ENCODE measurements at regions not wholly inside any gene's neighbourhood (a gene's known extent, or its start where the extent isn't known, plus 50 kb on each side); places are given as distances from the start of the nearest gene placed in this dataset.

- no peak for TF ChIP-seq REST (IDR thresholded peaks at IDR 0.05; ENCODE audit: borderline replicate concordance)
- TF ChIP-seq REST (CRISPR knock-in tag; IDR thresholded peaks at IDR 0.05; ENCODE audit: low read depth): no peak
- TF ChIP-seq EWSR1 (IDR thresholded peaks at IDR 0.05; ENCODE audit: borderline replicate concordance, low read depth, partially characterized antibody): no peak
- TF ChIP-seq SAFB2 (IDR thresholded peaks at IDR 0.05; ENCODE audit: borderline replicate concordance, low read depth, low read length, severe bottlenecking): no peak
- TF ChIP-seq NFYB (IDR thresholded peaks at IDR 0.05; ENCODE audit: extremely low read depth, insufficient read length): no peak
- no peak for TF ChIP-seq U2AF2 (optimal IDR thresholded peaks at IDR 0.05; ENCODE audit: low read depth, low read length)
- no peak for TF ChIP-seq MYBL2 (IDR thresholded peaks at IDR 0.05; ENCODE audit: low read depth)
- TF ChIP-seq MYBL2 (CRISPR knock-in tag; IDR thresholded peaks at IDR 0.05; ENCODE audit: borderline replicate concordance): no peak
- no peak for TF ChIP-seq ZBTB8A (IDR thresholded peaks at IDR 0.05; ENCODE audit: partially characterized antibody)
- TF ChIP-seq, protein P1, sequence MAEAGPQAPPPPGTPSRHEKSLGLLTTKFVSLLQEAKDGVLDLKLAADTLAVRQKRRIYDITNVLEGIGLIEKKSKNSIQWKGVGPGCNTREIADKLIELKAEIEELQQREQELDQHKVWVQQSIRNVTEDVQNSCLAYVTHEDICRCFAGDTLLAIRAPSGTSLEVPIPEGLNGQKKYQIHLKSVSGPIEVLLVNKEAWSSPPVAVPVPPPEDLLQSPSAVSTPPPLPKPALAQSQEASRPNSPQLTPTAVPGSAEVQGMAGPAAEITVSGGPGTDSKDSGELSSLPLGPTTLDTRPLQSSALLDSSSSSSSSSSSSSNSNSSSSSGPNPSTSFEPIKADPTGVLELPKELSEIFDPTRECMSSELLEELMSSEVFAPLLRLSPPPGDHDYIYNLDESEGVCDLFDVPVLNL (CRISPR knock-in tag; IDR thresholded peaks at IDR 0.05; ENCODE audit: low read depth): no peak
- no peak for TF ChIP-seq NR2C2 (CRISPR knock-in tag; IDR thresholded peaks at IDR 0.05)
- TF ChIP-seq NR2C2 (tag; IDR thresholded peaks at IDR 0.05): no peak
Measured at GRCh38 chr6:4348462-4349112, 213.2 kb upstream of the ECI2 start (continued).

Measured in K562 (cell line).